ENCODE measurements at regions not wholly inside any gene's neighbourhood (a gene's known extent, or its start where the extent isn't known, plus 50 kb on each side); places are given as distances from the start of the nearest gene placed in this dataset.

DNA sequence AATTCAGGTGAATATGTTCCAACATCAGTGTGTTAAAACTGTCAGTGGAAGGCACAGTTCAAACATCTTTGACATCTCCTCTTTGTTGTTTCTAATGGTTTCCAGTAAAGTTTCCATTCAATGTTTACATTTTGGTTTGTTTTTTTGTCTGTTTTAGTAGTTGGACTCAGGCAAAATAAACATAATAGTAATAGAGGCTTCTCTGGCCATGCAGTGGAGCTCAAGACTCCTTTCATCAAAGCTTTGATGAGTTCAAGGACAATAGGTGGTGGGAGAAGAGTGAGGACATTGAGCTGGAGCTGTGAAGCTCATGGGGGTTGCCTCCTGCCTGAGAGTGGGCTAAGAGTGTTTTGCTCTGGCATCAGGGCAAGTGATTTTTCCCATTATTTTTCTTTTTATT is 1853.7 kb upstream of the CELF4 start:
- Histone ChIP-seq H3K4me3 (ENCODE audit: low read length) (no peak overlapping the region), H3K9me3 (ENCODE audit: control insufficient read depth, low read length) (no peaks in the 10 kb centered on the region), H3K27me3 (ENCODE audit: control insufficient read depth, insufficient read depth, low read length, poor library complexity, severe bottlenecking) (no peaks in the 10 kb centered on the region), H3K4me1 (ENCODE audit: control insufficient read depth, insufficient read depth, low read length) (no peaks in the 10 kb centered on the region), H3K27ac (ENCODE audit: low read depth, low read length) (no peak overlapping the region), H3K9ac (ENCODE audit: extremely low read depth, low read length, poor library complexity, severe bottlenecking) (no peak overlapping the region), H3K36me3 (ENCODE audit: control insufficient read depth, insufficient read depth, low read length) (no peaks in the 10 kb centered on the region)
- no peaks in the 10 kb centered on the region for H3K36me3 Mint-ChIP-seq (ENCODE audit: low read depth)
- H3K4me3 Mint-ChIP-seq: no peak overlapping the region
- H3K27ac Mint-ChIP-seq: no peak overlapping the region
- peaks cover 10% of the 10 kb centered on the region for H3K4me1 Mint-ChIP-seq
- H3K9me3 Mint-ChIP-seq: no peaks in the 10 kb centered on the region
- no peak for DNase-seq
- H3K27me3 Mint-ChIP-seq (ENCODE audit: insufficient read depth): peaks cover 1% of the 10 kb centered on the region
- TF ChIP-seq, protein P1, sequence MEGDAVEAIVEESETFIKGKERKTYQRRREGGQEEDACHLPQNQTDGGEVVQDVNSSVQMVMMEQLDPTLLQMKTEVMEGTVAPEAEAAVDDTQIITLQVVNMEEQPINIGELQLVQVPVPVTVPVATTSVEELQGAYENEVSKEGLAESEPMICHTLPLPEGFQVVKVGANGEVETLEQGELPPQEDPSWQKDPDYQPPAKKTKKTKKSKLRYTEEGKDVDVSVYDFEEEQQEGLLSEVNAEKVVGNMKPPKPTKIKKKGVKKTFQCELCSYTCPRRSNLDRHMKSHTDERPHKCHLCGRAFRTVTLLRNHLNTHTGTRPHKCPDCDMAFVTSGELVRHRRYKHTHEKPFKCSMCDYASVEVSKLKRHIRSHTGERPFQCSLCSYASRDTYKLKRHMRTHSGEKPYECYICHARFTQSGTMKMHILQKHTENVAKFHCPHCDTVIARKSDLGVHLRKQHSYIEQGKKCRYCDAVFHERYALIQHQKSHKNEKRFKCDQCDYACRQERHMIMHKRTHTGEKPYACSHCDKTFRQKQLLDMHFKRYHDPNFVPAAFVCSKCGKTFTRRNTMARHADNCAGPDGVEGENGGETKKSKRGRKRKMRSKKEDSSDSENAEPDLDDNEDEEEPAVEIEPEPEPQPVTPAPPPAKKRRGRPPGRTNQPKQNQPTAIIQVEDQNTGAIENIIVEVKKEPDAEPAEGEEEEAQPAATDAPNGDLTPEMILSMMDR (conservative IDR thresholded peaks at IDR 0.05): no peak

DNA sequence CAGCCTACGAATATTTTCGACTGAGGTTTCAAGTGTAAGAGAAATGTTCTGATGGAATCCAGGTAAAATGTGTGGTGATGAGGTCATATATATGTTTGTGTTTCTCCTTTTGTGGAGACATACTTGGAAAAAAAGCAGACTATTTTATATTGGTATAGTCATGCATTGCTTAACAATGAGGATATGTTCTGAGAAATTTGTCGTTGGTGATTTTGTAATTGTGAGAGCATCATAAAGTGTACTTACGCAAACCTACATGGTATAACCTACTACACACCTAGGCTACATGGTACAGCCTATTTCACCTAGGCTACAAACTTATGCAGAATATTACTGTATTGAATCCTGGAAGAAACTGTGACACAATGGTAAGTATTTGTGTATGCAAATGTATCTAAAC is 1849.9 kb upstream of the CELF4 start:
- no peak overlapping the region for H3K9ac ChIP-seq (ENCODE audit: extremely low read depth, low read length, poor library complexity, severe bottlenecking)
- H3K27me3 Mint-ChIP-seq (ENCODE audit: insufficient read depth): peaks cover 1% of the 10 kb centered on the region
- H3K27ac Mint-ChIP-seq: no peak overlapping the region
- no peaks in the 10 kb centered on the region for H3K9me3 Mint-ChIP-seq
- H3K4me3 ChIP-seq (ENCODE audit: low read length): no peak overlapping the region
- H3K4me1 ChIP-seq (ENCODE audit: control insufficient read depth, insufficient read depth, low read length): no peaks in the 10 kb centered on the region
- peaks cover 13% of the 10 kb centered on the region for H3K4me1 Mint-ChIP-seq
- 92 to 97% methylated on average over 2 to 4 of the region's 4 CpGs for WGBS, 2 experiments (ENCODE audit: insufficient coverage in 1 of 2, insufficient read length in 1 of 2)
- no peaks in the 10 kb centered on the region for H3K9me3 ChIP-seq (ENCODE audit: control insufficient read depth, low read length)
- no peak overlapping the region for H3K4me3 Mint-ChIP-seq
- no peaks in the 10 kb centered on the region for H3K36me3 Mint-ChIP-seq (ENCODE audit: low read depth)
- H3K27ac ChIP-seq (ENCODE audit: low read depth, low read length): no peak overlapping the region
- no peaks in the 10 kb centered on the region for H3K27me3 ChIP-seq (ENCODE audit: control insufficient read depth, insufficient read depth, low read length, poor library complexity, severe bottlenecking)
- DNase-seq: no peak
- TF ChIP-seq, protein P1 (conservative IDR thresholded peaks at IDR 0.05): no peak
- H3K36me3 ChIP-seq (ENCODE audit: control insufficient read depth, insufficient read depth, low read length): no peaks in the 10 kb centered on the region

DNA sequence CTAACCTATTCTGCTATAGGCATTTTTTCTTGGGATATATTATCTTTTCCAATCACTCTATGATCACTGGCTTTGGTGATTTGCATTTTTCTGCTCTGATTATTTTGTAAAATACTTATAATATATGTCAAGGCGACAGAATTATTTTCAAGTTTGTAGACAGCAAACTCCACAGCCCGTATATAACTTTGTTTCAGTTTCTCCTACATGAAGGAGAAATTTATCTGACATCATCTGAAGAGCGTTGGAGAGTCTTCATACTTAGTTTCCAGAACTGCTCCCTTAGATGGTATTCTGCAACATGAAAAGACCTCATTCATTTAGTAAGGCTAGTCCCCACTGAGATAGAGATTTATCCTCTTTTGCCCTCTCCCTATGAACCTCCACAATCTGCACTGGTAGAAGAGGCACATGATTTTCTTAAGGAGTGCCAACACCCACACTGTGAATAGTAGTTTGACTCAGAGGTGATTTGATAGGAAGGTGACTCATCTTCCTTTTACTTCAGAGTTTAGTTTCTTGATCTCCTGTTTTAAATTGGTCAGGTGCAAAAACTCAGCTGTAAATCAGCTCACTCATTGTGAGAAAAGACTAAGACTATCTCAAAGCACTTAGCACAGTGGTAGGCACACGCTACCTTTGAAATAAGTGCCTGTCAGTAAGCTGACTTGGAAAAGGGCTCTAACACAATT is 1848.6 kb upstream of the CELF4 start:
- Histone ChIP-seq H3K9me3 (ENCODE audit: control insufficient read depth, low read length) (no peaks in the 10 kb centered on the region), H3K9ac (ENCODE audit: extremely low read depth, low read length, poor library complexity, severe bottlenecking) (no peak overlapping the region), H3K27ac (ENCODE audit: low read depth, low read length) (no peak overlapping the region), H3K36me3 (ENCODE audit: control insufficient read depth, insufficient read depth, low read length) (no peaks in the 10 kb centered on the region), H3K4me1 (ENCODE audit: control insufficient read depth, insufficient read depth, low read length) (no peaks in the 10 kb centered on the region), H3K27me3 (ENCODE audit: control insufficient read depth, insufficient read depth, low read length, poor library complexity, severe bottlenecking) (no peaks in the 10 kb centered on the region), H3K4me3 (ENCODE audit: low read length) (no peak overlapping the region)
- DNase-seq: no peak
- Mint-ChIP-seq H3K9me3 (no peaks in the 10 kb centered on the region), H3K27me3 (ENCODE audit: insufficient read depth) (peaks cover 1% of the 10 kb centered on the region), H3K27ac (no peak overlapping the region), H3K36me3 (ENCODE audit: low read depth) (no peaks in the 10 kb centered on the region), H3K4me1 (peaks cover 9% of the 10 kb centered on the region), H3K4me3 (no peak overlapping the region)
- WGBS, 2 experiments (ENCODE audit: insufficient coverage in 1 of 2, insufficient read length in 1 of 2): 90% methylated on average over 4 of the region's 4 CpGs
- TF ChIP-seq, protein P1 (conservative IDR thresholded peaks at IDR 0.05): no peak

Data from endodermal cell (in vitro differentiated cells).